ENCODE measurements at regions not wholly inside any gene's neighbourhood (a gene's known extent, or its start where the extent isn't known, plus 50 kb on each side); places are given as distances from the start of the nearest gene placed in this dataset.

- no peak for TF ChIP-seq CTCF (IDR thresholded peaks at IDR 0.05; ENCODE audit: extremely low read depth, missing control alignments)
- no peak for DNase-seq (ENCODE audit: low spot score)
These were observed 618.4 kb upstream of the USP24 start for GRCh38 chr1:55833529-55834091.

- TF ChIP-seq CTCF (IDR thresholded peaks at IDR 0.05; ENCODE audit: extremely low read depth, missing control alignments), result no peak
- DNase-seq (ENCODE audit: low spot score), result no peak
These were observed 616.6 kb upstream of the USP24 start for GRCh38 chr1:55831759-55832158.

GRCh38 chr1:55828044-55828443 lies 612.9 kb upstream of the USP24 start:
- DNase-seq (ENCODE audit: low spot score), result no peak
- no peak for TF ChIP-seq CTCF (IDR thresholded peaks at IDR 0.05; ENCODE audit: extremely low read depth, missing control alignments)

GRCh38 chr1:55827350-55827749 lies 612.2 kb upstream of the USP24 start:
- no peak for TF ChIP-seq CTCF (IDR thresholded peaks at IDR 0.05; ENCODE audit: extremely low read depth, missing control alignments)
- DNase-seq (ENCODE audit: low spot score), result no peak

GRCh38 chr1:55826381-55827080 lies 611.4 kb upstream of the USP24 start:
- TF ChIP-seq CTCF (IDR thresholded peaks at IDR 0.05; ENCODE audit: extremely low read depth, missing control alignments), result no peak
- DNase-seq (ENCODE audit: low spot score), result no peak

- TF ChIP-seq CTCF (IDR thresholded peaks at IDR 0.05; ENCODE audit: extremely low read depth, missing control alignments), result no peak
- no peak for DNase-seq (ENCODE audit: low spot score)
These were observed 610.3 kb upstream of the USP24 start for GRCh38 chr1:55825461-55825860.

- DNase-seq (ENCODE audit: low spot score), result no peak
- no peak for TF ChIP-seq CTCF (IDR thresholded peaks at IDR 0.05; ENCODE audit: extremely low read depth, missing control alignments)
These were observed 609.1 kb upstream of the USP24 start for GRCh38 chr1:55824251-55824640.

All from GM20000 (cell line).